ENCODE measurements at regions not wholly inside any gene's neighbourhood (a gene's known extent, or its start where the extent isn't known, plus 50 kb on each side); places are given as distances from the start of the nearest gene placed in this dataset.
"Not testable (repeated sequence)": the region's sequence is repeated elsewhere in the genome, so short reads cannot be mapped to it uniquely, and the experiment has no call there.

DNA sequence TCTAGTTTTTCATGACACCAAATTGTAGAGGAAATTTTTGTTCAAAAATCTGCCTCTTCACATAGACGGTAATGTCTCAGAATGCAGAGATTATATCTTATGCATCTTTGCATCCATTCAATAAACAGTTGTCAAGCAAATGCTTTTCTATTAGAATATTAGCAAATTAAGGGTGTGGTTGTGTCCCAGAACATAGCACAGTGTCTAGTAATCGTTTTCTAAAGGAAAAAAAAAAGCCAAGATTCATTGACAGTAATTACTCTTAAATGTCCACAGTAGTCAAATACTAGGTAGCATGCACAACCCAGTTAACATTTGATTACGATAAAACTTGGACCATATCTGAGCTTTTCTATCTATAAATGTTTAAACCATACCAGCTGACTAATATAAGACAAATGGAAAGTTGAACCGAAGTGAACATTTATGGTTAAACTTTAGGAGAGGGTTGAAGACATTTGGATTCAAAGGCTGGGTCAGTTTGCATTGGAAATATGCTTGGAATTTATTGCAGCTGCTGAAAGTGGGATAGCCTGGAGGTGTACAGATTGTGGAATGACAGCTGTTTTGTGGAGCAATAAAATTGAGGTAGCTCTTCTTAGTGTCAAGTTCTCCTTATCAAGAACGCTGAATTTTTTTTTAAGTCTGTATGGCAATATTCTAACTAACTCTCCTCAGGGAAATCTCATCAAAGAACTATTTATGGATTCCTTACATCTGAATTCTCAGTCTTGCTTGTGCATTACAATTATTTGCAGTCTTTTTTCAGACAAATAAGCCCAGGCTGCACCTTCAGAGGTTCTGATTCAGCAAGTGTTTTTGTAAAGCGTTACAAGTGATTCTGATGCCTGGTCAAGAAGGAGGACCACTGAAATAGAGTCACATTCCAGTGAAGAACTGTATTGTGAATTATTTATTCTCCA is 66.7 kb upstream of the ATP2B1 start:
- Mint-ChIP-seq H3K4me1 (ENCODE audit: low read depth) (no peaks in the 10 kb centered on the region), H3K4me3 (no peak overlapping the region), H3K27me3 (ENCODE audit: low read depth) (no peaks in the 10 kb centered on the region), H3K27ac (no peak overlapping the region), H3K9me3 (peaks cover 5% of the 10 kb centered on the region), H3K36me3 (ENCODE audit: low read depth) (no peaks in the 10 kb centered on the region)
- intact Hi-C loops (cut with micrococcal nuclease) = no loop called here
- CTCF ChIA-PET = interaction anchor here (0.6 to 0.7 kb wide), 2 partner anchors 27 to 418 kb away, joined by 3 read pairs; no protein-coding TSS in a partner anchor
- no peak for DNase-seq

DNA sequence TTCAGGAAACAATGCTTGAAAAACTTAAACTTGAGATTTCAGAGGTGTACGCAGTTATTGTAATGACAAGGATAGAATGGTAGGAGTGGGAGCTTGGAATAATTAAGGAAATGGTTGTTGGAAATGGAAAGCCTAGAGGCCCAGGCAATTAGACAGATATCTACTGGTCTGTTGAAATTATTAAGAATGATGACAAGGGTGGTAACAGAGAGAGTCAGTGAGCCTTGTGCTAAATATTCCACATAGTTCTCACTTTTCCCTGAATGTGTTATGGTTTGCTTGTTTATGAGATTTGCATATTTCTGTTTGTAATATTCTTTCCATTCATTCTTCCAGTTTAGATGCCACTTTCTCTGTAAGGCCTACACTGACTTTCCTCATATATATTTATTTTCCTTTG is 66.0 kb upstream of the ATP2B1 start:
- no peak for DNase-seq
- Mint-ChIP-seq H3K4me1 (ENCODE audit: low read depth) (peaks cover 4% of the 10 kb centered on the region), H3K9me3 (peaks cover 5% of the 10 kb centered on the region), H3K36me3 (ENCODE audit: low read depth) (no peaks in the 10 kb centered on the region), H3K4me3 (no peak overlapping the region), H3K27me3 (ENCODE audit: low read depth) (no peaks in the 10 kb centered on the region), H3K27ac (no peak overlapping the region)
- CTCF ChIA-PET = no interaction called here
- intact Hi-C loops (cut with micrococcal nuclease) = no loop called here

DNA sequence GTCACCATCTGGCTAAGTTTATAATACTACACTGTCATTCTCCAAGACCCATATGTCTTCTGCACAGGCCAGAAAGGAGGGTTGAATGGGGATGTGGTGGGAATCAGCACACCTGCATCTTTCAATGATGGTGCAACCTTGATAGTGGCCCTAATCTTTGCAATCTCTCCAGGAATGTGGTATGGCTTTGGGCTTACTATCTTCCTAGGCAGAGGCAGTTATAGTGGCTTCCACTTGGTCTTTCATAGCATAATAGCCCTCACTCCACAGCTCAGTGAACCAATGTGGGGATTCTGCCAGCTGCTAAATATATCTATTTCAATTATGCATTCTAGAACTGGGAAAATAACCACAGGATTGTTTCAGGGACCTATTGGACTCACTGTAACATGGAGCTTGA is 61.8 kb upstream of the ATP2B1 start:
- CTCF ChIA-PET = interaction anchor here (0.9 kb wide), 1 partner anchor 10 kb away, joined by 3 read pairs; no protein-coding TSS in a partner anchor
- Mint-ChIP-seq H3K9me3 (no peaks in the 10 kb centered on the region), H3K27ac (no peak overlapping the region), H3K27me3 (ENCODE audit: low read depth) (no peaks in the 10 kb centered on the region), H3K4me1 (ENCODE audit: low read depth) (peaks cover 15% of the 10 kb centered on the region), H3K36me3 (ENCODE audit: low read depth) (no peaks in the 10 kb centered on the region), H3K4me3 (no peak overlapping the region)
- DNase-seq = no peak
- intact Hi-C loops (cut with micrococcal nuclease) = no loop called here

DNA sequence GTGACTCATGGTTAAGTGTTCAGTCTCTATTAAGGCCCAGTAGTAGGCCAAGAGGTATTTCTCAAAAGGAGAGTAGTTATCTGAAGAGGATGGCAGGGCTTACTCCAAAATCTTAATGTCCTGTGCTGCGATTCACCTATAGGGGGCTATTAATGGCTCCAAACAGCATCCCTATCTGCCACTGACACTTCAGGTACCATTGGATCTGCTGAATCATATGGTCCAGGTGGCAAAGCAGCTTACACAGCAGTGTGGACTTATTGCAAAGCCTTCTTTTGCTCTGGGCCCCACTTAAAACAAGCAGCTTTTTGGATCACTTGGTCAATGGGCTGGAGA is 60.8 kb upstream of the ATP2B1 start:
- no peak for DNase-seq
- Mint-ChIP-seq H3K4me3 (no peak overlapping the region), H3K27ac (no peak overlapping the region), H3K27me3 (ENCODE audit: low read depth) (no peaks in the 10 kb centered on the region), H3K4me1 (ENCODE audit: low read depth) (peaks cover 15% of the 10 kb centered on the region), H3K9me3 (no peaks in the 10 kb centered on the region), H3K36me3 (ENCODE audit: low read depth) (no peaks in the 10 kb centered on the region)
- CTCF ChIA-PET = no interaction called here
- intact Hi-C loops (cut with micrococcal nuclease) = no loop called here

DNA sequence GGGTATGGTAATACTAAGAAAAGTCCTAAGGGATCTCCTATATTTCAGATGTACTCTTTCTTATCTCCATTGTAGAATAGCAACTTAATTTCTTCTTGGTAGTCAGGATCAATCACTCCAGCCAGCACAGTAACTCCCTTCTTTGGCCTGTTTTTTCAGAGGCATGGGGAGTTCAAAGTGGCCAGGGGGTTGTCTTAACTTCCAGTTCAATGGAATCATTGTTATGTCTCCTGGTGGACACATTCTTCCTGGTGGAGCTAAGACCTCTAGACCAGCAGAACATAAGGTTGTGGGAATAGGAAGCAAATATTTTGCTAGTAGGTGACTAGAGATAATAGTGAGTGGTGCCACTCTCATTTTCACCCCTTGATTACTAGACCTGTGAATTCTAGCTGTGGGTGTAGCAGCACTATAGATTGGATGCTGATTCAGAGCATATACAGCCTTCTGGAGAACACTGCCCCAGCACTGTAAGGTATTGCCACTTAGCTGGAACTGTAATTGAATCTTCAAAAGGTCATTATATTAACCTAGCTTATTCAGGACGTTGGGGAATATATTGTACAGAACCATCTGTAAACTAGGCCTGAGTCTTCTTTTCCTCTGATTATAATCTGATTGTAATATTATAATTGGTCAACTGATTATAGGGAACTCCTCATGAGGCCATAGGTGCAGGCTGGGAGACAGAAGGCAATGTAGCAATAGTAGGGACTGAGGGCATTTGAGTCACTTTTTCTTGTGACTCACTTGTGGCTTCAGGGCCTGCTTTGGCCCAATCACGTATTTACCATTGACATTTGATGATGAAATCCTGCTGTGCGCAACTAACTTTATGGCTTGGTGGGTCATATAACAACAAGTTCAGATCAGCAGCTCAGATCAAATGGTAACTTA is 60.2 kb upstream of the ATP2B1 start:
- Mint-ChIP-seq H3K4me3 (no peak overlapping the region), H3K27ac (no peak overlapping the region), H3K9me3 (no peaks in the 10 kb centered on the region), H3K36me3 (ENCODE audit: low read depth) (no peaks in the 10 kb centered on the region), H3K27me3 (ENCODE audit: low read depth) (no peaks in the 10 kb centered on the region), H3K4me1 (ENCODE audit: low read depth) (peaks cover 15% of the 10 kb centered on the region)
- intact Hi-C loops (cut with micrococcal nuclease) = no loop called here
- peak; percentile 25 for DNase-seq
- CTCF ChIA-PET = no interaction called here

DNA sequence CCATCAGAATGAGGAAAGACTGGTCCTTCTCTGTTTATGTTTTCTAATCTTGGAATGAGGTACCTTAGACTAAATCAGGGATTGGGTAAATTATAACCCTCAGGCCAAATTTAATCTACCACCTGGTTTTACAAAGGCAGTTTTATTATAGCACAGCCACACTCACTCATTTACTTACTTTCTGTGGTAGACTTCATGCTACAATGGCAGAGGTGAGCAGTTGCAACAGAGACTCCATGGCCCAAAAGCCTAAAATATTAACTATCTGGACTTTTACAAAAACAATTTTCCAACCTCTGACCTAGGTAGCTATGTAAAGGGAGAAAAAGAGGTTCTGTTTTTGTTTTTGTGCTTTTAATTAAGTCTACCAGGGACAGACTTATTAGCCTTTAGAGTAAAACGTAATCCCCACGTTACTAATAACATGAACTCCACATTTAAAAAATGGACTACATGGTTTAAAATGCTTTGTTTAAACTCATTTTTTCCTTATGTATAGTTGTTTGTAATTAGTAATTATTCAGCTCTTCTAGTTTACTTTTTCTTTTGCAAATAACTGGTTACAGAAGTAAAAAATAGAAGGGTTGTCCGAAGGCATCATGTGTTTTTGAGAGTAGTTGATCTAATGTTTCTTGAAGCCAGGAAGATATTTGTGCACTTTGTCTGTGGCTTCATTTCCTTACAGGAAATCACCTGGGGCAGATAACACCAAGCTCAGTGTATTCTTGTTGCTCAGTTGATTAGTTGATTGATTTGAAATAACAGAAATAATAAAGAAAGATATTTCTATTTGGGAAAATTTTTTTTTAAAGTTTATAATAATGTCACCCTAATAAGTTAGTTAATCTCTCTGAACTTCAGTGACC is 57.6 kb upstream of the ATP2B1 start:
- no peaks in the 10 kb centered on the region for H3K27me3 Mint-ChIP-seq (ENCODE audit: low read depth)
- H3K9me3 Mint-ChIP-seq = no peaks in the 10 kb centered on the region
- H3K36me3 Mint-ChIP-seq (ENCODE audit: low read depth) = no peaks in the 10 kb centered on the region
- DNase-seq = no peak
- H3K4me1 Mint-ChIP-seq (ENCODE audit: low read depth) = peaks cover 15% of the 10 kb centered on the region
- intact Hi-C loops (cut with micrococcal nuclease) = no loop called here
- CTCF ChIA-PET = no interaction called here
- no peak overlapping the region for H3K27ac Mint-ChIP-seq
- no peak overlapping the region for H3K4me3 Mint-ChIP-seq

DNA sequence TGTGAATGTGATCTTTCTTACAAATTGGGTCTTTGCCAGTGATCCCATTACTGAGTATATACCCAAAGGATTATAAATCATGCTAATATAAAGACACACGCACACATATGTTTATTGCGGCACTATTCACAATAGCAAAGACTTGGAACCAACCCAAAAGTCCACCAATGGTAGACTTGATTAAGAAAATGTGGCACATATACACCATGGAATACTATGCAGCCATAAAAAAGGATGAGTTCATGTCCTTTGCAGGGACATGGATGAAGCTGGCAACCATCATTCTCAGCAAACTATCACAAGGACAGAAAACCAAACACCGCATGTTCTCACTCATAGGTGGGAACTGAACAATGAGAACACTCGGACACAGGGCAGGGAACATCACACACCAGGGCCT is 55.5 kb upstream of the ATP2B1 start:
- H3K27ac Mint-ChIP-seq; H3K36me3 Mint-ChIP-seq (ENCODE audit: low read depth); H3K4me3 Mint-ChIP-seq; CTCF ChIA-PET; DNase-seq; intact Hi-C loops (cut with micrococcal nuclease); H3K9me3 Mint-ChIP-seq; H3K27me3 Mint-ChIP-seq (ENCODE audit: low read depth): not testable (repeated sequence)
- H3K4me1 Mint-ChIP-seq (ENCODE audit: low read depth) = peaks cover 20% of the 10 kb centered on the region

DNA sequence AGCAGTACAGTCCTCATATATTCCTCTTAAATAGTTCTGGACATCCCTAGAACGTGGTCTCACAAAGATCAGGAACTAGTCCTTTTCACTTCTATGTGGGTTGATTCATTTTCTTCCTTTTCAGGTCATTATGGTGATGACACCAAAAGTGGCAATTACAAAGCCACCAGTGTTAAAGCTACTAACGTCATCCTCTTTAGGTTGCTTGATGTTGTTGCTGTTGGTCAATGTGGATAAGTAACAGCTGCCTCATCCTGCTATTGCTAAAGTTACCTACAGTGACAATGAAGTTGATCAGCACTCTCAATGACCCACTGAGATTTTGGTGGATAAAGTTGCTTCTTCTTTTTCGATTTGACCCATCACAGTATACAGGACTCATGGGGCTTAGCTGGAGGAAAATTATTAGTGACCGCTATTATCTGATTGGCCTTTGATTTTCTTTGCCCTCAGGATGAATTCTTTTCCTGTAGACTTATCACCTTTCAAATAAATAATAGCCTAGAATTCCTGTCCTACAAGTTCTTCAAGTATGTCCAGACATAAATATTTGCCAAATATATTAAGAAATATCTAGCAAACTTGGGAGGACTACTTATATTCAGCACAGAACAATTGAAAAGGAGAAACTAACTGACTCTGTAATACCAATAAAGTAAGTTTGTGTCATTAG is 54.0 kb upstream of the ATP2B1 start:
- H3K4me1 Mint-ChIP-seq (ENCODE audit: low read depth) = peaks cover 20% of the 10 kb centered on the region
- CTCF ChIA-PET = no interaction called here
- H3K27ac Mint-ChIP-seq = no peak overlapping the region
- no peaks in the 10 kb centered on the region for H3K27me3 Mint-ChIP-seq (ENCODE audit: low read depth)
- no peak overlapping the region for H3K4me3 Mint-ChIP-seq
- intact Hi-C loops (cut with micrococcal nuclease) = no loop called here
- H3K36me3 Mint-ChIP-seq (ENCODE audit: low read depth) = no peaks in the 10 kb centered on the region
- H3K9me3 Mint-ChIP-seq = no peaks in the 10 kb centered on the region
- no peak for DNase-seq

DNA sequence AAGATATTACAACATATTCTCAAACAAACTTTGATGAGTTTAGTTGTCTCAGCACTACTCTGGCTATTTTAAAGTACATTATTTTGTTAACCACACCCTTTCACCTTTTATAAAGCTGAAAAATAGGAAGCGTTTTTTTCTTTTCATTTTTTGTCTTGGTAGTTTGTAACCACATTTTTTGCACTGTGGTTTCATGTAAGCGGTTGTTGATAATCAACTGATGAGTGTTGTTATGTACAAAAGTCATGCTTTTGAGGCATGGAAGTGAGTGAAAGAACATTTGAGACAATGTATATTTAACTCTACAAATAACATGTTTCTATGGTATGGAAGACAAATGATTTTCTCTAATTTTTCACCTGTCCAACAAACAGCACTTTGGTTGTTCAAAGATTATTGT is 52.1 kb upstream of the ATP2B1 start:
- intact Hi-C loops (cut with micrococcal nuclease) = no loop called here
- no peak for DNase-seq
- CTCF ChIA-PET = interaction anchor here (0.6 kb wide), 1 partner anchor 530 kb away, joined by 5 read pairs; no protein-coding TSS in a partner anchor
- Mint-ChIP-seq H3K27ac (no peak overlapping the region), H3K36me3 (ENCODE audit: low read depth) (no peaks in the 10 kb centered on the region), H3K9me3 (no peaks in the 10 kb centered on the region), H3K4me1 (ENCODE audit: low read depth) (peaks cover 25% of the 10 kb centered on the region), H3K4me3 (no peak overlapping the region), H3K27me3 (ENCODE audit: low read depth) (no peaks in the 10 kb centered on the region)
